ENCODE measurements at regions not wholly inside any gene's neighbourhood (a gene's known extent, or its start where the extent isn't known, plus 50 kb on each side); places are given as distances from the start of the nearest gene placed in this dataset.

DNA sequence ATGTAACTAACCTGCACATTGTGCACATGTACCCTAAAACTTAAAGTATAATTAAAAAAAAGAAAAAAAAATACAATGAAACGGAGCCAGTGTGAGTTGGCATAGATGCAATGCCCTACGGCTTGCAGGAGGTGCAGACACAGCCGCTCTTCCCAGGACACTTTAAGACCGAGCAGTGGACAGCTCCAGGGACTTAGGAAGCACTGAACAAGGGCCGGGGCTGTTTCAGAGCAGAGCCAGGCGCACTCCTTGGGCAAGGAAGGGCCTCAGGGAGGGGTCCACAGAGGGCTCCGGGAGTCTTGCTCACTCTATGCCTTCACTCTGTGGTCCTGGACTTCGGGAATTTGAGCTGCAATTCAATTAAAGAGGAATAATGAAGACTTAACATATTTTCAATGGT, 355.3 kb downstream of the TCERG1L start:
- no peak for DNase-seq (ENCODE audit: low read depth in 3 of 3, low spot score in 1 of 3)

DNA sequence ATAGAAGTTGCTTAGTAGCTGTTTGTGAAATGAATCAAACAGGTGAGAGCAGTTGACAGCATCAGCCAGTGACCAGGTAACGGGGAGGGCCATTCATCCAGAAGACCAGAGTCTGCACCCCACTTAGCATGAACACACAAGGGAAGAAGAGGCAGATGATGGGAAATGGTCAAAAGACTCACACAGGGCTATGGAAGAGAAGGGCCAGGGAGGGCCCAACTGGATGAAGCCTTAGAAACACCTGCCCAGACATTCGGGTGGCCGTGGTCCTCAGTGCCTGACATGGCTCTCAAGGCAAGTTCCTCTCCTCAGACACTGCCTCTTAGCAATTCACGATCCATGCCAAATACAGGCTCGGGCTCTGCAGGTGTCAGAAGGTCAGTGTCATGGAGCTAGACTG, 354.1 kb downstream of the TCERG1L start:
- no peak for DNase-seq (ENCODE audit: low read depth in 3 of 3, low spot score in 1 of 3)

- no peak for DNase-seq (ENCODE audit: low read depth in 3 of 3, low spot score in 1 of 3)
Observed at GRCh38 chr10:130958003-130958402, 353.5 kb downstream of the TCERG1L start.

GRCh38 chr10:130958981-130959751, 352.4 kb downstream of the TCERG1L start:
- DNase-seq (ENCODE audit: low read depth in 3 of 3, low spot score in 1 of 3) = no peak

- DNase-seq (ENCODE audit: low read depth in 3 of 3, low spot score in 1 of 3) = no peak
Observed at GRCh38 chr10:130959752-130960195, 351.7 kb downstream of the TCERG1L start.

DNA sequence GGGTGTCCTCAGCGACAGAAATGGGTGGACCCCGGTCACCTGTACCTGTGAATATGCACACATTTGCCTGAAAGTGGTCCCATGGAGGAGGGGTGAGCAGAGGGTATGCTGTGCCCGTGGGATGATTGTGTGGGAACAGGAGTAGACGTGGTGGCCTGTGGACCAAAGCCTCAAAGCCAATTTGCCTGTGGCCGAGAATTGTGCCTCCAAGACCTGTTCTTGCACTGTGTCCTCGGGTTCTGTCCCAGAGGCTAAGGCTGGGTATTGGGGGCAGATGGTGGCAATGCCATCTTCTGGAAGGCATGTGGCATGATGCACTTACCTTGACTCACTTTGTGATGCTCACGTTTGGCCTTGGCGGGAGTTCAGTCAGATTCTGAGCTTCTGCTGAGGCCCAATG, 351.0 kb downstream of the TCERG1L start:
- DNase-seq (ENCODE audit: low read depth in 3 of 3, low spot score in 1 of 3) = no peak

GRCh38 chr10:130961506-130962239, 349.8 kb downstream of the TCERG1L start:
- no peak for DNase-seq (ENCODE audit: low read depth in 3 of 3, low spot score in 1 of 3)

GRCh38 chr10:130962240-130963051, 349.1 kb downstream of the TCERG1L start:
- DNase-seq (ENCODE audit: low read depth in 3 of 3, low spot score in 1 of 3) = no peak

GRCh38 chr10:130963052-130963393, 348.5 kb downstream of the TCERG1L start:
- DNase-seq (ENCODE audit: low read depth in 3 of 3, low spot score in 1 of 3) = no peak

DNA sequence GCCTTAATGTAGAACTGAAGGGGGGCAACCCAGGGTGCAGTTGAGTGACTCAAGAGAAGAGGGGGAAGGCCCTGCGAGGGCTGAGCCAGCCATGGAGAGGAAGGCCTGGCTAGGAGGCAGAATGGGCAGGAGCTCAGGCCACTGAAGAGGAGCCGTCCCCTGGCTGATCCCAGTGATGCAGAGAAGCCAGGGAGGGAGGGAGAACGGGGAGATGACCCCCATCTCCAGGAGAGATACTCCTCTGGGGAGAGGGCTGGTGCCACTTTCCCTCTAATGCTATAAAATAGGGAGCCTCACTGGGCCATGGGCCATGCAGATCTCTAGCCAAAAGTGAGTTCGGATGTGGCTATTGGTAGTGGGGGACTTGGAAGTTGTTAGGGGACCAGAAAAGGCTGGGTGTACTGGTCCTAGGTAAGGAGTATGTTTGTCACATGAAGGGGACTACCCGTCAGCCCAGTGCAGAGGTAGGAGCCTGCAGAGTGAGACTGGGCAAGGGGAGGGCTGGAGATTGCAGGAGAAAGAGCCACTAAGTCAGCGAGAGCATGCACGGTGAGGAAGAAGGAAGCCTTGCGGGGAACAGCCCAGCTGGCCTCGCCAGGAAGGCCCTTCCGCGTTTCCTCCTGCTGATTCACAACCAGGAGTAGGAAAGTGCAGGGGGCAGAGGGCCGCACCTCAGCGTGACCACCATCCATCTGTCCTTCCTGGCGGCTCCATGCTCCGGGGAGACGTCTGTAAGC, 347.6 kb downstream of the TCERG1L start:
- no peak for DNase-seq (ENCODE audit: low read depth in 3 of 3, low spot score in 1 of 3)

DNA sequence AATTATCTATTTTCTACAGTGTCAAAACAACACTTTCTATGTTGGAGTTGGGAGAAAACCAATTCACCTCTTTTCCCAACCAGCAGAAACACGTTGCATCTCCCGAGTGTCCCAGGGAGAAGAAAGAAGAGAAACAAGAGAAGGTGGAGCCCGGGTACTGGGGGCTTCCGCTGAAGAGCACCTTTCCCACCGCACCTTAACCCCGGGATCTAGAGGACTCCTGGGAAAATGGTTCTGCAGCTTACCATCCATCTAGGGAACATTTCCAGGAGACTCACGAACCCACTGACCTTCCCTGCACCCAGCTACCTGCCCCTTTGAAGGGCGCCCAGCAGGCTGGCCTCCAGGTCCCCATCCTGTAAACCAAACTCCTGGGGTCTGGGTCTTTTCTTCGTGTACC, 346.8 kb downstream of the TCERG1L start:
- no peak for DNase-seq (ENCODE audit: low read depth in 3 of 3, low spot score in 1 of 3)

- DNase-seq (ENCODE audit: low read depth in 3 of 3, low spot score in 1 of 3) = no peak
Observed at GRCh38 chr10:130967161-130967560, 344.4 kb downstream of the TCERG1L start.

DNA sequence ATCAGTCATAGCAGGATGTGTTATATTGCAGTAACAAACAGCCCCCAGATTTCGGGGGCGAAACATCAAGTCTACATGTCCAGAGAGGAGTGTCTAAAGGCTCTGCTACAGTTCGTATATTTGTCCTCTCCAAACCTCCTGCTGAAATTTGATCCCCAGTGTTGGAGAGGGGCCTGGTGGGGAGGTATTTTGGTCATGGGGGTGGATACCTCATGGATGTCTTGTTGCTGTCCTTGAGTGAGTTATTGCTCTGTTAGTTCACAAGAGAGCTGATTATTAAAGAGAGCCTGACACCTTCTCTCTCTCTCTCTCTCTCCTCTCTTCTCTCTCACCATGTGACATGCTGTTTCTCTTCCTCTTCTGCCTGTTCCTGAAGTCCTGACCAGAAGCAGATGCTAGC, 343.7 kb downstream of the TCERG1L start:
- no peak for DNase-seq (ENCODE audit: low read depth in 3 of 3, low spot score in 1 of 3)

DNA sequence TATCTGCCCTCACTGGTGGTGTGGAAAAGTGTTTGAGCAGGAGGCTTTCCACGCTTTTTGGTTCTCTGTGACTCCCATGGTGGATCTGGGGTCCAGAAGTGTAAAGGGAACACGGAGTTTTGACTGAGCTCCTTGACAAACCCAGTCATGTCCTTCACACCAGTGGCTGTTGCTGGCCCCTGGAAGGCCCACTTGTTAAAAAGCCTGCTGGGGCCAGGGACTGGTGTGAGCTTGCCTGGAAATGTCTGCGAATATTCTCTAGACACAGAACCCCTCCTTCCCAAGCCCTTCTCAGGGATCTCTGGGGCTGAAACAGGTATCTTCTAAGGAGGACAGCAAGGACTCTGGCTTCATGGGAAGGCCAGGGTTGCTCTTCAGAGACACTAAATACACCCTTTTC, 343.0 kb downstream of the TCERG1L start:
- DNase-seq (ENCODE audit: low read depth in 3 of 3, low spot score in 1 of 3) = no peak

DNA sequence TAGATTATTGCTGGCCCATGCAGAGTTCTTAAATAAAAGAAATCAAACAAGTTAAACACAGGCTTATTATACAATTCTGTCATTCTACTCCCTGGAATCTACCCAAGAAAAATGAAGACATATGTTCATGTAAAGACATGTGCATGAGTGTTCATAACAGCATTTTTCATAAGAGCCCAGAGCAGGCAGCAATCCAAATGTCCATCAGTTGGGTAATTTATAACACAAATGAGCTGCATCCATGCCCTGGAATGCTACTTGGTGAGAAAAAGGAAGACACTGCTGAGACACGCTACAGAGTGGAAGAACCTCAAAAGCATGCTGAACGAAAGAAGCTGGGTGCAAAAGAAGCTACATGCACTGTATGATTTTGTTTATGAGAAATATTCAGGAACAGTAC, 342.6 kb downstream of the TCERG1L start:
- no peak for DNase-seq (ENCODE audit: low read depth in 3 of 3, low spot score in 1 of 3)

- DNase-seq (ENCODE audit: low read depth in 3 of 3, low spot score in 1 of 3) = no peak
Observed at GRCh38 chr10:130969700-130970099, 341.8 kb downstream of the TCERG1L start.

DNA sequence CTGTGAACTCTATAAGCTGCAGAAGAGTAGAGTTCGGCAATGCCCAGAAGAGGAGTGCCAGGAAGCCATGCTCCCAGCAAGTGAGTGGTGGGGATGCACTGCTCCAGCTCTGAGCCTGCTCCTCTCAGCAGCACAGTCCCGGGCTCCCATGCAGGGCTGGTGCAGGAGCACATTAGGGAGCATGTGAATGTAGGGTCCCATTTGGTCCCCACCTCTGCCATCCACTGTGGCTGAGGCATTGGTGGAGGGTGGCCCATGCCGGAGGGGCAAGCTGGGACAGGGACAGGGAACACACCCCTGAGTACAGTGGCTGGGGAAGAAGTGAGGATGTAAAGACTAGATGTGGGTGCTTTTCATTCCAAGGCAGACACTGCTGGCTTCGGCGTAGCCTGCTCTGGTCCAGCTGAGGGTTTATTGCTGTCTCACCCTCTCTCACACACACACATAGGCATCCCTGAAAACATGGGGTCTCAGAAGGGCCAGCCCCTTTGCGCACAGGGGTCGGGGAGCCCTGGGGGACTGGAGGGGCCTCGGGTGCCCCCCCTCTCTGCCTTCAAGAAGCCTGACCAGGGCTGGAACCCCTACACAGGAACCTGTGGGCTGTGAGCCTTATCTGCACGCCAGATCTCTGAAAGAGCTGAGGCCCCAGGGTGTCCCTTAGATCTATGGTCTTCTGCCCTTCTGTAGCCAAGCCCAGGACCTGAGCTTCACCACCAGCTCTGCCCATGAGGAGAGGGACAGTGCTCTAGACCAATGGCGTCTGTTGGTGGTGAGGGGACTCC, 341.0 kb downstream of the TCERG1L start:
- DNase-seq (ENCODE audit: low read depth in 3 of 3, low spot score in 1 of 3) = no peak

GRCh38 chr10:130971123-130971435, 340.4 kb downstream of the TCERG1L start:
- no peak for DNase-seq (ENCODE audit: low read depth in 3 of 3, low spot score in 1 of 3)

DNA sequence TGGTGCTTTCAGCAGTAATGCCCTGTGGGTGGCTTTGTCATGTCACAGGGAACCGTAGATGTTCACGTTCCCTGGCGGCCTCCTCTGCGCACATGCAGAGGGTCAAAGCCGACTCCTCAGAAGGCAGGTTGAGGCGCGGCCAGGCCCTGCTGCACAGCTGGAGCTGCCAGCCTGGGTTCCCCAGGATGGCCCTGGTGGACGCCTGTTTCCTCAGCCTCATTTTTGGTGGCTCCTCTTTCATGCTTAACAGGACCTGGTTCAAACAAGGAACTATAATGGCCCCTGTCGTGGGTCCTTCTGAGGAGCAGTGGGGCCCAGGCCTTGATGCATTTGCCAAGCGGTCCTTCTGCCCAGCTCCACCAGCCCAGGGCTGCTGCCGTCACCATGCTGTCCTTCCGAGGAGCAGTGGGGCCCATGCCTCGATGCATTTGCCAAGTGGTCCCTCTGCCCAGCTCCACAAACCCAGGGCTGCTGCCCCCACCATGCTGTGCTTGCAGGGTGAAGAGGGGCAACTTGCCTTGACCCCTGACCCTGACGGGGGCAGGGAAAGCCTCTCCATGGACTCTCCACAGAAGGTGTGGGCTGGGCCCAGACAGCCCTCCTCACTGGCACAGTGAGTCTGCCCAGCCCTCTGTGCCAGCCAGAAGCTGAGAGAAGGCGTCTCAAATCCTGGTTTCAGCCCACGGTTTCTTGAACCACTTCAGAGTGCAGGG, 338.2 kb downstream of the TCERG1L start:
- no peak for DNase-seq (ENCODE audit: low read depth in 3 of 3, low spot score in 1 of 3)

GRCh38 chr10:130974166-130974565, 337.4 kb downstream of the TCERG1L start:
- DNase-seq (ENCODE audit: low read depth in 3 of 3, low spot score in 1 of 3) = no peak
